ENCODE measurements at regions not wholly inside any gene's neighbourhood (a gene's known extent, or its start where the extent isn't known, plus 50 kb on each side); places are given as distances from the start of the nearest gene placed in this dataset.
A peak's percentile ranks its signal among the peaks of the same experiment; 100 is the strongest.

DNA sequence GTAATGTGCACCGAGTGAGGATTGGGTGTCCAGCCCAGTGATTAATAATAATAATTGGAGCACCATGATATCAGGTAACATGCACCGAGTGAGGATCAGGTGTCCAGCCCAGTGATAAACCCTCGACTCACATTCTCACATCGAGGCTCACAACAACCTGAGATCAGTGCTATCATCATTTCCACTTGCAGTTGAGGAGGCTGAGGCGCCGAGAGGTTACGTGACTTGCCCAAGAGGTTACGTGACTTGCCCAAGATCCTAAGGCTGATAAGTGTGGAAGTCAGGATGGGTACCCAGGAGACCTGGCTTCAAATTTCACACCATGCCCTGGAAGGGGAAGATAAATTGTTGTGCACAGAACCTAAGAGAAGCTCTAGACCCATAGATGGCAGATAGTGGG, 189.4 kb downstream of the MED10 start:
- Histone ChIP-seq H3K27me3 (peaks cover 0 to 3% (median 0%) of the 10 kb centered on the region in 4 donors), H3K4me1 (no peaks in the 10 kb centered on the region), H3K4me3 (no peak overlapping the region), H3K27ac (replicated peaks in 1 of 4) (no peak overlapping the region), H3K36me3 (no peaks in the 10 kb centered on the region), H3K9me3 (no peaks in the 10 kb centered on the region)
- TF ChIP-seq POLR2A (IDR thresholded peaks at IDR 0.05; ENCODE audit: low read depth): no peak
- TF ChIP-seq EP300 (IDR thresholded peaks at IDR 0.05): no peak
- no peak for TF ChIP-seq CTCF (IDR thresholded peaks at IDR 0.05)
- TF ChIP-seq POLR2AphosphoS5 (IDR thresholded peaks at IDR 0.05): no peak
- peak; percentile 84 for DNase-seq (ENCODE audit: extremely low spot score)
- intact Hi-C loops (cut with DNase I): no loop called here
- WGBS: 87% methylated on average over 8 of the region's 8 CpGs

GRCh38 chr5:6188344-6188743, 190.0 kb downstream of the MED10 start:
- peaks cover 0 to 3% (median 0%) of the 10 kb centered on the region in 4 donors for H3K27me3 ChIP-seq
- WGBS: 81% methylated on average over 6 of the region's 6 CpGs
- H3K9me3 ChIP-seq: no peaks in the 10 kb centered on the region
- intact Hi-C loops (cut with DNase I): no loop called here
- no peak overlapping the region for H3K4me3 ChIP-seq
- H3K27ac ChIP-seq (replicated peaks in 1 of 4): no peak overlapping the region
- H3K36me3 ChIP-seq: no peaks in the 10 kb centered on the region
- H3K4me1 ChIP-seq: no peaks in the 10 kb centered on the region
- no peak for TF ChIP-seq EP300 (IDR thresholded peaks at IDR 0.05)
- TF ChIP-seq CTCF (IDR thresholded peaks at IDR 0.05): no peak
- no peak for TF ChIP-seq POLR2AphosphoS5 (IDR thresholded peaks at IDR 0.05)
- TF ChIP-seq POLR2A (IDR thresholded peaks at IDR 0.05; ENCODE audit: low read depth): no peak
- DNase-seq (ENCODE audit: extremely low spot score): peak; percentile 66

GRCh38 chr5:6187501-6187900, 190.8 kb downstream of the MED10 start:
- Histone ChIP-seq H3K4me1 (no peaks in the 10 kb centered on the region), H3K27ac (replicated peaks in 1 of 4) (no peak overlapping the region), H3K4me3 (no peak overlapping the region), H3K36me3 (no peaks in the 10 kb centered on the region), H3K9me3 (no peaks in the 10 kb centered on the region), H3K27me3 (peaks cover 0 to 3% (median 0%) of the 10 kb centered on the region in 4 donors)
- intact Hi-C loops (cut with DNase I): no loop called here
- DNase-seq (ENCODE audit: extremely low spot score): peak; percentile 70
- 65% methylated on average over 4 of the region's 4 CpGs for WGBS
- no peak for TF ChIP-seq CTCF (IDR thresholded peaks at IDR 0.05)
- TF ChIP-seq POLR2A (IDR thresholded peaks at IDR 0.05; ENCODE audit: low read depth): no peak
- no peak for TF ChIP-seq EP300 (IDR thresholded peaks at IDR 0.05)
- no peak for TF ChIP-seq POLR2AphosphoS5 (IDR thresholded peaks at IDR 0.05)

DNA sequence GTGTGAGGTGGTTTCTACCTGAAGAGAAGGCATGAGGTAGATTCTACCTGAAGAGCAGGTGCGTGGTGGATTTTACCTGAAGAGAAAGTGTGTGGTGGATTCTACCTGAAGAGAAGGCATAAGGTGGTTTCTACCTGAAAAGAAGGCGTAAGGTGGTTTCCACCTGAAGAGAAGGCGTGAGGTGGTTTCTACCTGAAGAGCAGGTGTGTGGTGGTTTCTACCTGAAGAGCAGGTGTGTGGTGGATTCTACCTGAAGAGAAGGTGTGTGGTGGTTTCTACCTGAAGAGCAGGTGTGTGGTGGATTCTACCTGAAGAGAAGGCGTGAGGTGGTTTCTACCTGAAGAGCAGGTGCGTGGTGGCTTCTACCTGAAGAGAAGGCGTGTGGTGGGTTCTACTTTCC, 192.8 kb downstream of the MED10 start:
- Histone ChIP-seq H3K36me3 (no peaks in the 10 kb centered on the region), H3K4me3 (no peak overlapping the region), H3K4me1 (no peaks in the 10 kb centered on the region), H3K9me3 (no peaks in the 10 kb centered on the region), H3K27ac (replicated peaks in 1 of 4) (no peak overlapping the region), H3K27me3 (peaks cover 0 to 3% (median 0%) of the 10 kb centered on the region in 4 donors)
- intact Hi-C loops (cut with DNase I): no loop called here
- no peak for DNase-seq (ENCODE audit: extremely low spot score)
- TF ChIP-seq POLR2AphosphoS5 (IDR thresholded peaks at IDR 0.05) (no peak), EP300 (IDR thresholded peaks at IDR 0.05) (no peak), POLR2A (IDR thresholded peaks at IDR 0.05; ENCODE audit: low read depth) (no peak), CTCF (IDR thresholded peaks at IDR 0.05) (no peak)
- 88% methylated on average over 6 of the region's 6 CpGs for WGBS

- Histone ChIP-seq H3K27ac (replicated peaks in 1 of 4) (no peak overlapping the region), H3K4me3 (no peak overlapping the region), H3K27me3 (peaks cover 0 to 3% (median 0%) of the 10 kb centered on the region in 4 donors), H3K36me3 (no peaks in the 10 kb centered on the region), H3K4me1 (no peaks in the 10 kb centered on the region), H3K9me3 (no peaks in the 10 kb centered on the region)
- intact Hi-C loops (cut with DNase I): no loop called here
- TF ChIP-seq CTCF (IDR thresholded peaks at IDR 0.05) (no peak), POLR2AphosphoS5 (IDR thresholded peaks at IDR 0.05) (no peak), EP300 (IDR thresholded peaks at IDR 0.05) (no peak), POLR2A (IDR thresholded peaks at IDR 0.05; ENCODE audit: low read depth) (no peak)
- 78% methylated on average over 1 of the region's 1 CpG for WGBS
- no peak for DNase-seq (ENCODE audit: extremely low spot score)
These were observed 193.9 kb downstream of the MED10 start for GRCh38 chr5:6184481-6184880.
